ENCODE measurements at regions not wholly inside any gene's neighbourhood (a gene's known extent, or its start where the extent isn't known, plus 50 kb on each side); places are given as distances from the start of the nearest gene placed in this dataset.

DNA sequence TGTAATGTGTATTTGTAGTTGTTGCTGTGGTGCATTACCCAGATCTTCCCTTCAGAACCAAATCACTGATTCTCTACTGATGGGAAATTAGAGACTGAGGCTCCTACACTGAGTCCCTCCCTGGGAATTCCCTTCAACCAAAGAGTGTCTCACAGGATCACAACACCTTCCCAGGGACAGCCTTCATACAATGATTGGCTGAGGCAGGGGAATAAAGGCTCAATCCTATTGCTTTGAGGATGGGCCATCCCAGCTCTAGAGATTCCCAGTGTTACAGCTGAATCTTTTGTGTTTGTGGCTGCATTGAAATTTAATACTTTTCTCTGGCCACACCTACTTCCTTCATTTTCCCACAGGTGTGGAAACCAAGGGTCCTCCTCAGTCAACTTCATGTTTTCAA lies 96.4 kb upstream of the ELL2 start:
- TF ChIP-seq CTCF (conservative IDR thresholded peaks at IDR 0.05): no peak
- H3K27ac ChIP-seq: no peak overlapping the region

DNA sequence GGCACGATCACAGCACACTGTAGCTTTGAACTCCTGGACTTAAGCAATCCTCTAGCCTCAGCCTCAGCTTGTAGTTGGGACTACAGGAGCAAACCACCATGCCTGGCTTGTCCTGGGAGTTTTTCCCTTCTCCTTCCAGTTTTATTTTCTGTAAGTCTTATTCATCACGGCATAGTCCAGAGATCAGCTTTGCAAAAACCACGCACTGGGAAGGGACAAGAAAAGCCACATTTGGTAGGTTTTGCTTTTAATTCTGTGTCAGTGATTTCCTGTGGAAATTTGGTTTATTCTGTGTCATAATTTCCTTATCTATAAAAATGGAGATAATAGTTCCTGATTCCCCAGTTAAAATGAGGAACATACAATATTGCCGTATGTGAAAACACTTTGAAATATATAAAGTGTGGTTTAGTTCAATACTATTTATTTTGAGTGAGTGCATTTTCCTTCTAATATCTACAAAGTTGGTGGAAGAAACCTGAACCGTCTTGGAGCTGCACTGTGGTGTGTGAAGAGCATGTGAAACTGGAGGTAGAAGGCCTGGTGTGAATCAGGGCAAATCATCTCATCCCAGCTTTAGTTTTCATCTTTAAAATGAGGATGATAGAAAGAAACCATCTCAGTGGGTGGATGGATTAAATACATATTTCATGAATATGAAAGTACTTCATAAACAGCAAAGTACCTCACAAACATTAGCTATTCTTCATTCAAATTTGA lies 92.8 kb upstream of the ELL2 start:
- no peak overlapping the region for H3K27ac ChIP-seq
- no peak for TF ChIP-seq CTCF (conservative IDR thresholded peaks at IDR 0.05)

GRCh38 chr5:96053063-96053735 lies 91.5 kb upstream of the ELL2 start:
- no peak for TF ChIP-seq CTCF (conservative IDR thresholded peaks at IDR 0.05)

DNA sequence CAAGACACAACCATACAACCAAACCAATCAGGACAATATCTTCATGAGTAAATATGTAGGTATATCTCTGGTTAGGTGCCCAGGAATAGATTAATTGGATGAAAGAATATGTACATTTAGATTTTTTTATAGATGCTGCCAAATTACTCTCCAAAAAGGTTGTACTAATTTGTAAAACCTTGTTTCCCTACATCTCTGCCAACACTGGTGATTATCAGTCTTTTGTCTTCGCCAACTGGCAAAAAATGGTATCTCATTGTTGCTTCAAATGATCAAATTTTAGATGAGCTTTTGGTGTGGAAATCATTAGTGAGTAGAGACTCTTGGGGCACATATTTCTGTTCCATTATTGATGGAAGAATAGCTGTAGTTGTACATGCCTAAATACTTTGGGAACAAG lies 90.7 kb upstream of the ELL2 start:
- no peak overlapping the region for H3K27ac ChIP-seq
- no peak for TF ChIP-seq CTCF (conservative IDR thresholded peaks at IDR 0.05)

More at GRCh38 chr5:96053063-96053735, 91.5 kb upstream of the ELL2 start:
- no peak overlapping the region for H3K27ac ChIP-seq

GRCh38 chr5:96051401-96051830 lies 89.8 kb upstream of the ELL2 start:
- TF ChIP-seq CTCF (conservative IDR thresholded peaks at IDR 0.05): no peak
- H3K27ac ChIP-seq: peak overlapping the region; percentile 14; the same call in 1 of the 2 replicates

- no peak for TF ChIP-seq CTCF (conservative IDR thresholded peaks at IDR 0.05)
- peak overlapping the region; percentile 14; the same call in 1 of the 2 replicates for H3K27ac ChIP-seq
Measured at GRCh38 chr5:96050273-96050880, 88.7 kb upstream of the ELL2 start.

Measured in VCaP (cell line).